GM20000 (cell line): ENCODE measurements at regions not wholly inside any gene's neighbourhood (a gene's known extent, or its start where the extent isn't known, plus 50 kb on each side); places are given as distances from the start of the nearest gene placed in this dataset.
"Not testable (repeated sequence)": the region's sequence is repeated elsewhere in the genome, so short reads cannot be mapped to it uniquely, and the experiment has no call there.

Source experiments
- DNase-seq: peaks from one replicate; pipeline ENCODE4 v3.0.0; 2012; ENCODE audit warnings: low spot score
- CTCF ChIP-seq: IDR thresholded peaks from 2 replicates; pipeline ENCODE4 v1.5.1; 2012; ENCODE audit warnings: mild to moderate bottlenecking, control low read depth; ENCODE audit errors: extremely low read depth, missing control alignments

DNA sequence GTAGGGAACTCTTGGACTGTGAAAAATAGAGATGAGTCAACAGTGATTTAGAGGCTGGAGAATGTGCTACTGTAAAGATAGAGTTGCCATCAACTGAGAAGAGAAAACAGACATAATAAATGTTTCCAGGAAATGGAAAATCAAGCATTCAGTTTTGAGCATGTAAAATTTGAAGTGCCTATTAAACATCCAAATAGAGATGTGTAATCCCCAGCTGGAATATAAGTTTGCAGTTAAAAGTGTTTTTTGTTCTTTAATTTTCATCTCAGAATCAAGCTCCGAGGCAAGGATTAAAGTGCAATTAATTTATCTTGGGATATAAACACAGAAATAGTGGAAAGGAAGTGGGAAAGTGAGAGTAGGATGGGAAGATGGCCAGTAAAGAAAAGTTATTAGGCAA lies 666.0 kb upstream of the RAG2 start:
- no peak for DNase-seq
- no peak for TF ChIP-seq CTCF

- DNase-seq = not testable (repeated sequence)
Observed at GRCh38 chr11:37263467-37263866, 665.4 kb upstream of the RAG2 start.

DNA sequence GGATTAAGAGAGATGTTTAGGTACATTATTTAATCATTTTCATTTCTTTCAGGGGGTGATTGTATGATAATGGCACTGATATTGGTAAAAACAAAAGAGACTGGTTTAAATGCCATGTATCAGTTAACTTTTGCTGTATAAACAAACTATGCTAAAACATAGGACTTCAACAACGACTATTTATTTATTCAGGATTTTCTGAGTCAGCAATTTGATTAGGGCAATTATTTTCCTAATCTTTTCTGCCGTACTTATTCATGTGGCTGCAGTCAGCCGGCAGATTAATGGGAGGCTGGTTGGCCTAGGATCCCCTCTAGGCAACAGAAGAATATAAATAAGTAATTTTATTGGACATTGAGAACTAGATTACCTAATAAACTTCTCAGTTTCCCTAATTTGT lies 661.7 kb upstream of the RAG2 start:
- no peak for TF ChIP-seq CTCF
- no peak for DNase-seq

GRCh38 chr11:37248145-37248544 lies 650.1 kb upstream of the RAG2 start:
- no peak for DNase-seq
- no peak for TF ChIP-seq CTCF

- not testable (repeated sequence) for DNase-seq
Observed at GRCh38 chr11:37246092-37246491, 648.1 kb upstream of the RAG2 start.

GRCh38 chr11:37230865-37231264 lies 632.8 kb upstream of the RAG2 start:
- TF ChIP-seq CTCF = no peak
- no peak for DNase-seq

DNA sequence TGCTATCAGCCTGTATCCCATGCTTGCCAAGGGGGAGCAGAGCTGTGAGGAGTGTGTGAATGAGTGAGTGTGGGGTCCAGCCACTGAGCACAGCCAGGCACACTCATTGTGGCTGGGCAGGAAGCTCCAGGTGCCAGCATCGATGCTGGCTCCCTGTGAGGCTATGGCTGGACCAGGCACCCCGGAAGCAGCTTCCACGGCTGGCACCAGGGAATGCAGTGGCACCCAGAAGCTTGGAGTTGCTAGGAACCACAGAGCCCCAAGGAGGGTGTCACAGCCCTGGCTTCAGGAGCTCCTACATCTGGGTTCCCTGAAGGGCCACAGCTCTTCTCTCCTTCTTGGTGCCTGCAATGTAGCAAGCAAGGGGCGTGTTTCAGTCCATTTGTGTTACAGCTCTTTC lies 625.9 kb upstream of the RAG2 start:
- TF ChIP-seq CTCF = no peak
- DNase-seq = no peak

- TF ChIP-seq CTCF = no peak
- DNase-seq = no peak
Observed at GRCh38 chr11:37203006-37203405, 605.0 kb upstream of the RAG2 start.

DNA sequence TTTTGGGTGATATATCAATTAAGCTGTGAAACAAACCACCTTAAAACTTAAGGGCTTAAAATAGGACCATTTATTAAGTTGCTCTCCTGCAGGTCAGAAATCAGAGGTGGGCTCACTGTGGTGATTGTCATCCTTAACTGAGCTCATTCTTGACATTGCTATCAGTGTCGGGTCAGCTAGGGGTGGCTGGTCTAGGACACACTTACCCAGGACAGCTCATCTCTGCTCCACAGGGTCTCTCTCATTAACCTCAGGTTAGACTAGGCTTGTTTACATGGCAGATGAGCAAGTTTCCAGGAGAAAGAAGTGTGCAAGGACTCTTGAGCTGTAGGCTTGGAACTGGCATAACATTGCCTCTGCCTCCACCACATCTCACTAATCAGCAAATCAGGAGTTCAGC lies 601.0 kb upstream of the RAG2 start:
- no peak for DNase-seq
- no peak for TF ChIP-seq CTCF
